Keratinocyte (primary cell): ENCODE measurements at regions not wholly inside any gene's neighbourhood (a gene's known extent, or its start where the extent isn't known, plus 50 kb on each side); places are given as distances from the start of the nearest gene placed in this dataset.

Experiments used
- CTCF ChIP-seq, 3 experiments: IDR thresholded peaks in 1 of 3; conservative IDR thresholded peaks in 1 of 3; optimal IDR thresholded peaks in 1 of 3; 2 replicates in 2 of 3; 3 replicates in 1 of 3; pipeline versions ENCODE3 to v1.5.1; 2011; ENCODE audit warnings: low read length in 3 of 3, mild to moderate bottlenecking in 3 of 3, moderate library complexity in 2 of 3, control low read depth in 1 of 3, inconsistent platforms in 1 of 3; ENCODE audit not compliant: insufficient read depth in 2 of 3; ENCODE audit errors: extremely low read depth in 1 of 3
- EZH2 ChIP-seq: IDR thresholded peaks from one replicate; pipeline ENCODE4 v1.6.1; 2012; ENCODE audit warnings: inconsistent platforms, mild to moderate bottlenecking, low read length, moderate library complexity

GRCh38 chr6:102398788-102399390 is 1005.4 kb downstream of the GRIK2 start:
- TF ChIP-seq CTCF (optimal IDR thresholded peaks at IDR 0.05 in 1 of 3, IDR thresholded peaks at IDR 0.05 in 1 of 3, conservative IDR thresholded peaks at IDR 0.05 in 1 of 3; ENCODE audit: extremely low read depth in 1 of 3, insufficient read depth in 2 of 3, low read length in 3 of 3) (no peak), EZH2 (no peak)
